ENCODE measurements at regions not wholly inside any gene's neighbourhood (a gene's known extent, or its start where the extent isn't known, plus 50 kb on each side); places are given as distances from the start of the nearest gene placed in this dataset.

DNA sequence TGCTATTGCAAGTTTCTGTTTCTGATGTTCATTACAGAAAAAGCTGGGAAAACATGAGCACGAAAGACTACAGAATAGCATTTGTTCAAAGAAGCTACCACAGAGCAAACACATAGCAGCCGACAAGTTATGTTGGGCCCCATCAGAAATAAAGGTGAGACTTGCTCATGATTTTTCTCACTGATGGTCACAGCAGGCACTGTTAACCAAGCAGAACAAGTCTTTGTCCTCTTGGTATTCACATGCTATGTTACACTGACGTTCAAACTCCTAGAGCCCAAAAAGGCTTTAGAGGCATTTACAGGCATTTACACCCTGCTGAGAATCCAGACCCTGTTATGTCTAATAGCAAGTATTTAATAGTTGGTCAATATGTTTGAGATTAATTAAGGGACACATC is 235.0 kb upstream of the HNMT start:
- no peak for TF ChIP-seq EZH2 (IDR thresholded peaks at IDR 0.05; ENCODE audit: borderline replicate concordance, low read length)
- TF ChIP-seq, protein P1, sequence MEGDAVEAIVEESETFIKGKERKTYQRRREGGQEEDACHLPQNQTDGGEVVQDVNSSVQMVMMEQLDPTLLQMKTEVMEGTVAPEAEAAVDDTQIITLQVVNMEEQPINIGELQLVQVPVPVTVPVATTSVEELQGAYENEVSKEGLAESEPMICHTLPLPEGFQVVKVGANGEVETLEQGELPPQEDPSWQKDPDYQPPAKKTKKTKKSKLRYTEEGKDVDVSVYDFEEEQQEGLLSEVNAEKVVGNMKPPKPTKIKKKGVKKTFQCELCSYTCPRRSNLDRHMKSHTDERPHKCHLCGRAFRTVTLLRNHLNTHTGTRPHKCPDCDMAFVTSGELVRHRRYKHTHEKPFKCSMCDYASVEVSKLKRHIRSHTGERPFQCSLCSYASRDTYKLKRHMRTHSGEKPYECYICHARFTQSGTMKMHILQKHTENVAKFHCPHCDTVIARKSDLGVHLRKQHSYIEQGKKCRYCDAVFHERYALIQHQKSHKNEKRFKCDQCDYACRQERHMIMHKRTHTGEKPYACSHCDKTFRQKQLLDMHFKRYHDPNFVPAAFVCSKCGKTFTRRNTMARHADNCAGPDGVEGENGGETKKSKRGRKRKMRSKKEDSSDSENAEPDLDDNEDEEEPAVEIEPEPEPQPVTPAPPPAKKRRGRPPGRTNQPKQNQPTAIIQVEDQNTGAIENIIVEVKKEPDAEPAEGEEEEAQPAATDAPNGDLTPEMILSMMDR (IDR thresholded peaks at IDR 0.05; ENCODE audit: low read length): no peak

Measured in OCI-LY1 (cell line).